Nephron progenitor cell (in vitro differentiated cells): ENCODE measurements at regions not wholly inside any gene's neighbourhood (a gene's known extent, or its start where the extent isn't known, plus 50 kb on each side); places are given as distances from the start of the nearest gene placed in this dataset.

Source experiments
- DNase-seq: peaks from one replicate; pipeline ENCODE4 v3.0.0; 2021
- H3K27ac Mint-ChIP-seq: 2 replicates; pipeline ENCODE4 v1.8.0; 2021; ENCODE audit warnings: mild to moderate bottlenecking, moderate library complexity, mixed read lengths
- H3K27me3 Mint-ChIP-seq: 2 replicates; pipeline ENCODE4 v1.8.0; 2021; ENCODE audit warnings: mild to moderate bottlenecking, low read depth, mixed read lengths; ENCODE audit not compliant: poor library complexity
- H3K36me3 Mint-ChIP-seq: 2 replicates; pipeline ENCODE4 v1.8.0; 2021; ENCODE audit warnings: low read depth, mixed read lengths
- H3K4me1 Mint-ChIP-seq: 2 replicates; pipeline ENCODE4 v1.8.0; 2021; ENCODE audit warnings: mixed read lengths
- H3K4me3 Mint-ChIP-seq: 2 replicates; pipeline ENCODE4 v1.8.0; 2021; ENCODE audit warnings: mild to moderate bottlenecking, moderate library complexity, mixed read lengths
- H3K9me3 Mint-ChIP-seq: 2 replicates; pipeline ENCODE4 v1.8.0; 2021; ENCODE audit warnings: mild to moderate bottlenecking, moderate library complexity, mixed read lengths
- CTCF ChIP-seq: fragments of 200-600 bp; sonication (generic); IDR thresholded peaks from 2 replicates; pipeline ENCODE4 v1.5.0; 2021; ENCODE audit warnings: antibody characterized with exemption

DNA sequence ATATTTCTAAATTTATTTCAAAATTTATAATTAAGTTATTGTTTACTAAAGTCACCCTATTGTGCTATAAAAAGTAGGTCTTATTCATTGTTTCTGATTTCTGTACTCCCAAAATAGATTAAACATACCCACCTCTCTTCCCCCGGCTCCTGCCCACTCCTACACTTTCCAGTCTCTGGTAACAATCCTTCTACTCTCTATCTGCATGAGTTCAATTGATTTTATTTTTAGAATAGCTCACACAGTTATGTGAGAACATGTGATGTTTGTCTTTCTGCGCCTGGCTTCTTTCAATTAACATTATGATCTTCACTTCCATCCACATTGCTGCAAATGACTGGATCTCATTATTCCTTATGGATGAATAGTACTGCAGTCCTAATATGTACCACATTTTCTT, 269.3 kb downstream of the ACTRT1 start:
- no peaks in the 10 kb centered on the region for H3K27me3 Mint-ChIP-seq
- DNase-seq = no peak

DNA sequence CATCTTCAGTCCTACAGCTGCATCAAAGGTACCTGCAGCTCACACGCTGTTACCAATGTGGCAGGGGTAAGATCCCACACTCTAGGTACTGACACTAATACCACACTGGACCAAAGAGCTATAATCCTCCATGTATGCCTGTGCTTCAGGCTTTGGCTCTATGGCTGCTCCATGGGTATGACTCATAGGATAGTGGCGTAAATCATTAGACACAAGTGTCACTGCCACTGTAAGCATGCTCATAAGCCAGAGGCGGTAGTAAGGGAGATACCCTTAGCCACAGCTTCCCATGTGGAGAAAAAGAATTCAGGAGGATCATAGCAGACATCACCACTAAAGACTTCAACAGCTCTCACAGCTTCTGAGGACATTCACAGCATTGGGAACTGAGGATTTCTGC, 287.5 kb downstream of the ACTRT1 start:
- TF ChIP-seq CTCF = no peak
- no peak overlapping the region for H3K4me3 Mint-ChIP-seq
- no peaks in the 10 kb centered on the region for H3K27me3 Mint-ChIP-seq
- H3K27ac Mint-ChIP-seq = no peak overlapping the region
- DNase-seq = no peak
- H3K4me1 Mint-ChIP-seq = no peaks in the 10 kb centered on the region
- peaks cover 23% of the 10 kb centered on the region for H3K9me3 Mint-ChIP-seq
- H3K36me3 Mint-ChIP-seq = no peaks in the 10 kb centered on the region

More for the DNA sequence above, 269.3 kb downstream of the ACTRT1 start:
- Mint-ChIP-seq H3K27ac (no peak overlapping the region), H3K4me1 (no peaks in the 10 kb centered on the region), H3K36me3 (no peaks in the 10 kb centered on the region), H3K9me3 (peaks cover 43% of the 10 kb centered on the region), H3K4me3 (no peak overlapping the region)
- TF ChIP-seq CTCF = no peak

DNA sequence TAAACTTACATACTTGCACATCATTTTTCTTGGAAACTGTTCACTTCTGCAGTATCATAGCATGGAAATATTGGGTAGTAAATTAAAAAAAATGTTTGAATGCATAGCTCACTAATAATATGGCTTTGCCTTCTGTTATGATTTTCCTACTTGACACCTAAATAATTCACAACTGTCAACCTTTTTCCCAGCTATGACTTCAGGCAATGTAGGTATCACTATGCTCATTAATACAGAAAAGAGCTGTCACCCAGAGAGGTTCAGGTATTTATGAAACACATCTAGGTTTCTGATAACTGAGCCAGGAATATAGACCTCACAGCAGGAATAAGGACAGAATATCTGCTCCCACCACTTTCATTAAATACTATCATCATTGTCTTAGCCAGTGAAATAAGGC, 289.5 kb downstream of the ACTRT1 start:
- Mint-ChIP-seq H3K27me3 (no peaks in the 10 kb centered on the region), H3K9me3 (peaks cover 4% of the 10 kb centered on the region), H3K4me1 (no peaks in the 10 kb centered on the region), H3K36me3 (no peaks in the 10 kb centered on the region), H3K4me3 (no peak overlapping the region), H3K27ac (no peak overlapping the region)
- TF ChIP-seq CTCF = no peak
- DNase-seq = no peak

DNA sequence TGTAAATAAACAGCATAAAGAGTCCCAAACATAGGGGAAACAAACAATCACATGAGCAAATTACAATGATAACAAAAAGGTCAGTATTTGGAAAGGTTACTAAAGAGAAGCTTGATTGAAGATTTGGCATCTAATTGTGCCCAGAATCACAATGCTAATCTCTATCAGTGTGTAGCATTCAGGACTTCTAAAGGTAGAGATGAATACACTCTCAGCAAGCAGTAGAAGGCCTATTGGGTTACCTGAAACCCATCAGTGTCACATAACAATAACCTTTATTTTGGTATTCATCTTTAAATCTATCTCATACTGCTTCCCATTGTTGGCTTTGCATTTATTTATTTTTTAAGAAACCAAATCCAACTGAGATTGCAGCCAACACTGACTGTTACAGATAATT, 319.5 kb downstream of the ACTRT1 start:
- no peak for DNase-seq
- Mint-ChIP-seq H3K27me3 (no peaks in the 10 kb centered on the region), H3K4me3 (no peak overlapping the region), H3K4me1 (no peaks in the 10 kb centered on the region), H3K36me3 (no peaks in the 10 kb centered on the region), H3K27ac (no peak overlapping the region), H3K9me3 (no peaks in the 10 kb centered on the region)
- TF ChIP-seq CTCF = no peak

- Mint-ChIP-seq H3K4me1 (no peaks in the 10 kb centered on the region), H3K4me3 (no peak overlapping the region), H3K36me3 (no peaks in the 10 kb centered on the region), H3K27ac (no peak overlapping the region), H3K9me3 (peaks cover 4% of the 10 kb centered on the region), H3K27me3 (no peaks in the 10 kb centered on the region)
- no peak for DNase-seq
- TF ChIP-seq CTCF = no peak
Measured at GRCh38 chrX:127726227-127726626, 326.0 kb downstream of the ACTRT1 start.

DNA sequence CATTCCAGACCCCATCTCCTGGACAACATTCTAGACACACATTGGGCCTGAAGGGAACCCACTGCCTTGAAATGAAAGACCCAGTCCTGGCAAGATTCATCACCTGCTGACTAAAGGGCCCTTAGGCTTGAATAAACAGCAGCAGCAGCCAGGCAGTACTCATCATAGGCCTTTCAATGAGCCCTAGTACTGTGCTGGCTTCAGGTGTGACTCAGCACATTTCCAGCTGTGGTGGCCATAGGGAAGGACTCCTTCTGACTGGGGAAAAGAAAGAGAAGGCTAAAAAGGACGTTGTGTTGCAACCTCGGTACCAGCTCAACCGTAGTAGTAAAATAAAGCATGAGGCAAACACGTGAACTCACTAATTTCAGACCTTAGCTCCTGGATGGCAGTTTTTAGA, 344.0 kb downstream of the ACTRT1 start:
- H3K4me3 Mint-ChIP-seq = no peak overlapping the region
- H3K4me1 Mint-ChIP-seq = no peaks in the 10 kb centered on the region
- no peak overlapping the region for H3K27ac Mint-ChIP-seq
- peaks cover 13% of the 10 kb centered on the region for H3K9me3 Mint-ChIP-seq
- H3K27me3 Mint-ChIP-seq = peaks cover 3% of the 10 kb centered on the region
- no peaks in the 10 kb centered on the region for H3K36me3 Mint-ChIP-seq
- TF ChIP-seq CTCF = no peak
- DNase-seq = no peak
